ENCODE measurements at regions not wholly inside any gene's neighbourhood (a gene's known extent, or its start where the extent isn't known, plus 50 kb on each side); places are given as distances from the start of the nearest gene placed in this dataset.

- H2AFZ ChIP-seq (ENCODE audit: low read depth, low read length), result no peak overlapping the region
- no peak overlapping the region for H3K9ac ChIP-seq (replicated peaks; ENCODE audit: extremely low read depth, insufficient read depth, low read length)
- H3K4me1 ChIP-seq (ENCODE audit: control insufficient read depth, extremely low read depth, insufficient read depth, low read length), result no peaks in the 10 kb centered on the region
- ChIA-PET CTCF (no interaction called here), POLR2A (no interaction called here)
- dilution Hi-C loops (cut with MboI; ENCODE audit: extremely low pct_ligation_motif_present, low sequenced_read_pairs), result no loop called here
- DNase-seq (ENCODE audit: low read depth, low spot score) (no peak), FAIRE-seq (no peak)
- H3K9me1 ChIP-seq (replicated peaks; ENCODE audit: control insufficient read depth, extremely low read depth, insufficient read depth, low read length), result no peaks in the 10 kb centered on the region
- H3K9me3 ChIP-seq (replicated peaks; ENCODE audit: control insufficient read depth, insufficient read depth, low read length), result no peaks in the 10 kb centered on the region
- no peak overlapping the region for H3K4me3 ChIP-seq (replicated peaks in 1 of 3; ENCODE audit: insufficient read depth in 1 of 3, low read depth in 1 of 3, low read length in 3 of 3)
- no peaks in the 10 kb centered on the region for H3K36me3 ChIP-seq (ENCODE audit: control insufficient read depth in 2 of 2, extremely low read depth in 1 of 2, insufficient read depth in 2 of 2, low read length in 2 of 2)
- H4K20me1 ChIP-seq (replicated peaks; ENCODE audit: control insufficient read depth, extremely low read depth, insufficient read depth, low read length), result no peaks in the 10 kb centered on the region
- TF ChIP-seq JUN (IDR thresholded peaks at IDR 0.05; ENCODE audit: borderline replicate concordance, insufficient read depth, insufficient read length, low read depth), result no peak
- TF ChIP-seq POLR2AphosphoS5 (IDR thresholded peaks at IDR 0.05; ENCODE audit: insufficient read depth, low read depth, low read length), result no peak
- no peak for TF ChIP-seq POLR2A (IDR thresholded peaks at IDR 0.05; ENCODE audit: low read depth, low read length)
- TF ChIP-seq FOS (IDR thresholded peaks at IDR 0.05; ENCODE audit: borderline replicate concordance, insufficient read depth, low read length), result no peak
- TF ChIP-seq EZH2 (IDR thresholded peaks at IDR 0.05; ENCODE audit: borderline replicate concordance, low read depth, low read length, severe bottlenecking), result no peak
- no peak for TF ChIP-seq GATA2 (IDR thresholded peaks at IDR 0.05; ENCODE audit: insufficient read depth, insufficient read length, low read depth, low read length)
- no peak for TF ChIP-seq CTCF (IDR thresholded peaks at IDR 0.05; ENCODE audit: extremely low read depth in 1 of 2, insufficient read depth in 1 of 2, low read depth in 1 of 2, low read length in 2 of 2)
- TF ChIP-seq MYC (IDR thresholded peaks at IDR 0.05; ENCODE audit: low read depth, low read length), result no peak
- no peak for TF ChIP-seq MAX (IDR thresholded peaks at IDR 0.05; ENCODE audit: insufficient read depth, insufficient read length)
- intact Hi-C loops (cut with micrococcal nuclease), result no loop called here
- no peaks in the 10 kb centered on the region for H3K27me3 ChIP-seq (ENCODE audit: control insufficient read depth in 2 of 2, insufficient read depth in 2 of 2, low read length in 2 of 2)
- no peak overlapping the region for H3K4me2 ChIP-seq (ENCODE audit: insufficient read depth, low read length)
- no peak overlapping the region for H3K27ac ChIP-seq (ENCODE audit: insufficient read depth, low read depth, low read length)
- BruUV-seq (replicated peaks), result no TSS peak
- no peaks in the 10 kb centered on the region for H3K79me2 ChIP-seq (ENCODE audit: control insufficient read depth, insufficient read depth, low read length)
These were observed 334.5 kb upstream of the IGFBP7 start for GRCh38 chr4:57444671-57445070.

Data from endothelial cell of umbilical vein (primary cell).